Esophagus squamous epithelium (tissue), 5 donors: ENCODE measurements at regions not wholly inside any gene's neighbourhood (a gene's known extent, or its start where the extent isn't known, plus 50 kb on each side); places are given as distances from the start of the nearest gene placed in this dataset.
A peak's percentile ranks its signal among the peaks of the same experiment; 100 is the strongest.

Source experiments
- DNase-seq: peaks from one replicate; lab custom pipeline; 2025; lab: John Stamatoyannopoulos, UW
- H3K27ac ChIP-seq, 4 donors: fragments of 200-600 bp; sonication (generic); one replicate each; pipeline ENCODE4 v1.5.1; 2016 to 2019; ENCODE audit warnings: mild to moderate bottlenecking in 1 of 4
- H3K27me3 ChIP-seq, 4 donors: fragments of 200-600 bp; sonication (generic); 1 replicate in 3 of 4; 2 replicates in 1 of 4; pipeline versions ENCODE4 v1.5.1 to v1.6.0; 2017 to 2021; ENCODE audit warnings: antibody characterized with exemption in 1 of 4
- H3K36me3 ChIP-seq, 3 donors: fragments of 200-600 bp; sonication (generic); one replicate each; pipeline ENCODE4 v1.5.1; 2016 to 2019
- H3K4me1 ChIP-seq, 3 donors: fragments of 200-600 bp; sonication (generic); one replicate each; pipeline ENCODE4 v1.5.1; 2017 to 2019
- H3K4me3 ChIP-seq, 4 donors: fragments of 200-600 bp; sonication (generic); 1 replicate in 3 of 4; 2 replicates in 1 of 4; pipeline ENCODE4 v1.5.1; 2016 to 2019; ENCODE audit warnings: mild to moderate bottlenecking in 2 of 4, moderate library complexity in 1 of 4
- H3K9me3 ChIP-seq, 3 donors: fragments of 200-600 bp; sonication (generic); one replicate each; pipeline ENCODE4 v1.5.1; 2016 to 2019
- POLR2A ChIP-seq, 4 donors: fragments of 450-650 bp; IDR thresholded peaks; one replicate each; pipeline ENCODE4 v1.6.1; 2017; ENCODE audit warnings: antibody characterized with exemption in 4 of 4, mild to moderate bottlenecking in 4 of 4, moderate library complexity in 3 of 4
- WGBS, 2 donors: methylation state at CpG; one replicate each; pipeline ENCODE4 v1.1.5; 2018; 5-methylcytosine and 5-hydroxymethylcytosine counted together
- intact Hi-C: fragments of 100-400 bp; cut with DNase I; formaldehyde crosslinking; loops from one replicate; pipeline ENCODE4 v1.15.0; 2022
- TF ChIP-seq, protein P1 (sequence below), 6 experiments: fragments of 450-650 bp in 4 of 6; fragments of 200-600 bp in 2 of 6; sonication (generic) in 2 of 6; IDR thresholded peaks; one replicate each; pipeline ENCODE4 v1.5.1; 2016 to 2019; ENCODE audit warnings: antibody characterized with exemption in 6 of 6, mild to moderate bottlenecking in 4 of 6, moderate library complexity in 4 of 6
- donor health status: DM: yes; HTN: yes; CAD: no.

DNA sequence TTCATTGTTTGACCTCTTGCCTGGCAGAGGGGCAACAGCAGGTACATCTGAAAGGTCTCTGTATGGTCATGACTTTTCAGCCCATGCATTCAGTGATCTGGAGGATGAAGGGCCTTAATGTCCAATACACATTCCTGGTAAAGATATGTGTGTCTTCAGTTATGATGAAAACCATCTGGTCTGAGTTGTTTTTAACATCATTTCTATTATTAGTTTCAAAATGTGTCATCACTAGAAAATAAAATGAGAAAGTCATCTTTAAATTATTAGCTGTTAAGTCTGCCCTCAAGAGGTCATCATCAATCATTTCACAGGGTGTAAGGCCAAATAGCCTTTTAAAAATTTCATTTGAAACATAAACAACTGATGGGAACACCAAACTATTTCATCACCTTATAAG, 92.1 kb upstream of the PLSCR4 start:
- Histone ChIP-seq H3K27me3 (no peaks in the 10 kb centered on the region), H3K9me3 (no peaks in the 10 kb centered on the region), H3K4me1 (no peaks in the 10 kb centered on the region), H3K27ac (peak overlapping the region in 2 of 4 donors; percentile 10 to 43), H3K36me3 (no peaks in the 10 kb centered on the region), H3K4me3 (no peak overlapping the region)
- intact Hi-C loops, result no loop called here
- no peak for DNase-seq
- TF ChIP-seq POLR2A (IDR thresholded peaks at IDR 0.05), result no peak
- TF ChIP-seq, protein P1, sequence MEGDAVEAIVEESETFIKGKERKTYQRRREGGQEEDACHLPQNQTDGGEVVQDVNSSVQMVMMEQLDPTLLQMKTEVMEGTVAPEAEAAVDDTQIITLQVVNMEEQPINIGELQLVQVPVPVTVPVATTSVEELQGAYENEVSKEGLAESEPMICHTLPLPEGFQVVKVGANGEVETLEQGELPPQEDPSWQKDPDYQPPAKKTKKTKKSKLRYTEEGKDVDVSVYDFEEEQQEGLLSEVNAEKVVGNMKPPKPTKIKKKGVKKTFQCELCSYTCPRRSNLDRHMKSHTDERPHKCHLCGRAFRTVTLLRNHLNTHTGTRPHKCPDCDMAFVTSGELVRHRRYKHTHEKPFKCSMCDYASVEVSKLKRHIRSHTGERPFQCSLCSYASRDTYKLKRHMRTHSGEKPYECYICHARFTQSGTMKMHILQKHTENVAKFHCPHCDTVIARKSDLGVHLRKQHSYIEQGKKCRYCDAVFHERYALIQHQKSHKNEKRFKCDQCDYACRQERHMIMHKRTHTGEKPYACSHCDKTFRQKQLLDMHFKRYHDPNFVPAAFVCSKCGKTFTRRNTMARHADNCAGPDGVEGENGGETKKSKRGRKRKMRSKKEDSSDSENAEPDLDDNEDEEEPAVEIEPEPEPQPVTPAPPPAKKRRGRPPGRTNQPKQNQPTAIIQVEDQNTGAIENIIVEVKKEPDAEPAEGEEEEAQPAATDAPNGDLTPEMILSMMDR (IDR thresholded peaks at IDR 0.05), result no peak

DNA sequence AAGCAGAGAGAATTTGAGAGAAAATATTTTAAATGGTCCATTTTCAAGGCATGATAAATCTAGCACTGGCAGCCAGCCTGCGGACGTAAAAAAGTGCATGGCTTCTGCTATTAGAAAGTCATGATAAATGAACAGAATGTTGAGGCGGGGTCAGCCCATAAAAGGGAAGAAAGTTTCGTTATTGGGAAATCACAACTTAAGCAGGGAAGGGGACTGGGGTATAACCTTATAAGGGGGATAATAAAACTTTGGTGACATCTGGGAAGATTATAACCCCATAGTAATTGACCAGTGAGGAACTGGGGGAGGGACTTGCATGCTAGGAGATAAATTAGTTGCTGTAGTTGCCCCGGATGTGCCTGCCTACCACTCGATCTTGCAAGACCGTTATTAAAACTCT, 88.4 kb upstream of the PLSCR4 start:
- intact Hi-C loops, result loop anchor here (10.0 kb wide), 2 partner anchors 235 to 285 kb away; no protein-coding TSS in a partner anchor
- Histone ChIP-seq H3K4me1 (no peaks in the 10 kb centered on the region), H3K9me3 (no peaks in the 10 kb centered on the region), H3K27ac (peak overlapping the region in 3 of 4 donors; percentile 29 to 57 (median 43)), H3K4me3 (peak overlapping the region in 2 of 4 donors; percentile 4 to 10), H3K27me3 (no peaks in the 10 kb centered on the region), H3K36me3 (no peaks in the 10 kb centered on the region)
- TF ChIP-seq, protein P1 (IDR thresholded peaks at IDR 0.05), result no peak
- no peak for TF ChIP-seq POLR2A (IDR thresholded peaks at IDR 0.05)
- WGBS, 2 donors, result 72% methylated on average over 7 of the region's 7 CpGs
- DNase-seq, result no peak

DNA sequence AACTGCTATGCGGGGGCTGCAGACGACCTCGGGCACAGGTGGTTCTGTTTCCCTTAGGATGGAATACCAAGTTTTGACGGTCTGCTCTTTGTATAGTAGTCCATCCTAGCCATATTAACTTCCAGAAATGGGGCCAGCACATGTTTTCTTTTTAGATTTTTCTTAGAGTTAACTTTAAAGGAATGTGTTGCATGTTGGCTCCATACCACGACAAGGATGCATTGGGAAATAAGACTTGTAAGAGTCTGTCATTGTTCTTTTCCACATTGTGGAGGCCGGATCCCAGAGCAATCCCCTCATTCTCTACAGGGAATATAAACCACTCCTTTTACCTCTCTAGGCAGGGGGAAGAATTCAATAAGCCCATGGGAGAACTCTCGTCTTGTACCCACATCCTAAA, 87.1 kb upstream of the PLSCR4 start:
- no peaks in the 10 kb centered on the region for H3K4me1 ChIP-seq
- no peaks in the 10 kb centered on the region for H3K27me3 ChIP-seq
- WGBS, 2 donors, result 70% methylated on average over 7 of the region's 7 CpGs
- DNase-seq, result no peak
- TF ChIP-seq POLR2A (IDR thresholded peaks at IDR 0.05), result no peak
- TF ChIP-seq, protein P1 (IDR thresholded peaks at IDR 0.05), result no peak
- H3K27ac ChIP-seq, result peak overlapping the region in 2 of 4 donors; percentile 43 to 57
- H3K36me3 ChIP-seq, result no peaks in the 10 kb centered on the region
- H3K9me3 ChIP-seq, result no peaks in the 10 kb centered on the region
- intact Hi-C loops, result loop anchor here (10.0 kb wide), 2 partner anchors 237 to 283 kb away; no protein-coding TSS in a partner anchor
- no peak overlapping the region for H3K4me3 ChIP-seq

DNA sequence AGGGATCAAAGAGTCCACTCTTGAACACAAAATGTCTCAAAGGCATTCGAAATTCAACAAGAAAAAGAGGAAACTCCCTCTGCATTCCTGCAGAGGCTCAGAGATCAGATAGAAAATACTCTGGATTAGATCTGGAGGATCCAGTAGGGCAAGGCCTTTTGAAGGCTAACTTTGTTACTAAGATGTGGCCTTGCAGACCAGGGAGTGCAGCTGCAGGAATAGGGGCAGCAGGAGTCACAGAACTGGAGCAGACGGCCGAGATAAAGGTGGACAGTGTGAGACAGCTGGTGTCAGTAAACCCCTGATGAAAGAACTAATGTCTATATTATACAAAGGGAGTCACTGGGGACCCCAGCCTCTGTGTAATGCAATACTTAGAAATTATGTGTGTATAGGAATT, 84.5 kb upstream of the PLSCR4 start:
- no peak for DNase-seq
- Histone ChIP-seq H3K4me1 (no peaks in the 10 kb centered on the region), H3K27ac (no peak overlapping the region), H3K27me3 (no peaks in the 10 kb centered on the region), H3K4me3 (no peak overlapping the region), H3K9me3 (no peaks in the 10 kb centered on the region), H3K36me3 (no peaks in the 10 kb centered on the region)
- WGBS, 2 donors, result 70 to 76% methylated on average over 3 of the region's 3 CpGs
- intact Hi-C loops, result loop anchor here (10.0 kb wide), 2 partner anchors 239 to 281 kb away; no protein-coding TSS in a partner anchor
- no peak for TF ChIP-seq POLR2A (IDR thresholded peaks at IDR 0.05)
- TF ChIP-seq, protein P1 (IDR thresholded peaks at IDR 0.05), result no peak

DNA sequence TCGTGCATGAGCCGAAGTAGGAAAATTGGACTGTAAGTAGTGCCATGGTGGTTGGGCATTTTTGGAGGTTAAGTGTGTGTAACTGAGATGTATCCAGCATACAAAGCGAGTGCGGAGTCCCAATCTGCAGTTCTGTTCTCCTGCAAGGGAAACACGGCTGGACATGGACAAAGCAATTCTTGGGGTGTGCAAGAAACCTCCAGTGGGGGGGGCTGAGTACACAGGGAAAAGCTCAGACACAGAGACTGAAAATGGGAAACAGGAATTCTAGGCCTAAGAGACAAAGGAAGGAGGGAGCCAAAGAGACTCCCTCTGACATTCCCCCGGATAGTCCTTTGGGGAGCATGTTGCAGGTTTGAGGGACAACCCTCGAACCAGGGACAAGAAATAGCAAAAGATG, 83.2 kb upstream of the PLSCR4 start:
- intact Hi-C loops, result loop anchor here (10.0 kb wide), 2 partner anchors 241 to 279 kb away; no protein-coding TSS in a partner anchor
- Histone ChIP-seq H3K4me1 (no peaks in the 10 kb centered on the region), H3K27ac (no peak overlapping the region), H3K27me3 (no peaks in the 10 kb centered on the region), H3K4me3 (no peak overlapping the region), H3K36me3 (no peaks in the 10 kb centered on the region), H3K9me3 (no peaks in the 10 kb centered on the region)
- no peak for DNase-seq
- TF ChIP-seq POLR2A (IDR thresholded peaks at IDR 0.05), result no peak
- TF ChIP-seq, protein P1 (IDR thresholded peaks at IDR 0.05), result peak in 1 of 6 experiments; percentile 34
- 86 to 88% methylated on average over 7 of the region's 7 CpGs for WGBS, 2 donors
